NCI-H2029 (cell line): ENCODE measurements at regions not wholly inside any gene's neighbourhood (a gene's known extent, or its start where the extent isn't known, plus 50 kb on each side); places are given as distances from the start of the nearest gene placed in this dataset.
A peak's percentile ranks its signal among the peaks of the same experiment; 100 is the strongest.

Experiments
- DNase-seq: peaks from one replicate; lab custom pipeline; 2025; lab: John Stamatoyannopoulos, UW

GRCh38 chr2:37782155-37782673 is 110.8 kb upstream of the CDC42EP3 start:
- no peak for DNase-seq

DNA sequence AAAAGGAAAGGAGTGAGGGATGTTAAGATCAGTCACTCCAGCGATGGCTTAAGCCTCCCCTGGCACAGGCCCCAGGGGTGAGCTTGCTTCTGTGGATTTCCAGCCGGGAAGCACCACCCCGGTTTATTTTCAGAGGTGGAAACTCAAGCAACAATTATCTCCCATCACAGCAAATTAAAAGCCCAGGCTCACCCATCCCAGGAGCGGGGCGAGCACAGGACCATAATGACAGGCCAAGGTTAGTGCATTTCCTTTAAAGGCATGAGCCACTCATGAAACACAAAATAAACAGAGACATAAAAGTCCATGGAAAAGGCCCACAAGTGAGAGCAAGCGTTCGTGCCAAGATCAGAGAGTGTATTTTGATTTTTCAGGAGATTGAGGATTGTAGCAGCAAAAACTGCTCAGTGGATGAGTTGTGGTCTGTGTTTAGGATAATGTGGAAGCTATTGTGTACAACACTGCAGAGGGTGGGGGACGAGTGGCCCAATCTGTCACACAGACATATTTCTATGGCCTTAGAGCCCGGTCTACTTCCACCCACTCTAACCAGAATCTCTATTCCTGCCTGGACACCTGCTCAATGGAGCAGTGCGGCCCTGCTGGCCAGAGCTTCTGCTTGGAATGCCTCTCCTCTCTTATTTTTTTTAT is 111.4 kb upstream of the CDC42EP3 start:
- peak; percentile 51 for DNase-seq

DNA sequence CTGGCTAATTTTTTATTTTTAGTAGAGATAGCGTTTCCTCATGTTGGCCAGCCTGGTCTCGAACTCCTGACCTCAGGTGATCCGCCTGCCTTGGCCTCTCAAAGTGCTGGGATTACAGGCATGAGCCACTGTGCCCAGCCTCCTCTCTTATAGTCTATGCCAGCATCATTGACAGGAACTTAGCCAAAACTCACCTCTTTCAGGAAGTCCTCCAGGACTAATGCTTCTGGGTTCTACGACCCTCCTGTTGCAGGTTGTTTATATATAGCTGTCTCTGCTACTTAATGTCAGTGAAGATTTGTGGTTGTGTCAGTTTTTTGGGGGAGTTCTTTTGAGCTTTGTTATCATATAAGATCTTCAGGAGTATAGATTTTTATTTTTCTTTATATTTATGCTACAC is 112.1 kb upstream of the CDC42EP3 start:
- DNase-seq: no peak

DNA sequence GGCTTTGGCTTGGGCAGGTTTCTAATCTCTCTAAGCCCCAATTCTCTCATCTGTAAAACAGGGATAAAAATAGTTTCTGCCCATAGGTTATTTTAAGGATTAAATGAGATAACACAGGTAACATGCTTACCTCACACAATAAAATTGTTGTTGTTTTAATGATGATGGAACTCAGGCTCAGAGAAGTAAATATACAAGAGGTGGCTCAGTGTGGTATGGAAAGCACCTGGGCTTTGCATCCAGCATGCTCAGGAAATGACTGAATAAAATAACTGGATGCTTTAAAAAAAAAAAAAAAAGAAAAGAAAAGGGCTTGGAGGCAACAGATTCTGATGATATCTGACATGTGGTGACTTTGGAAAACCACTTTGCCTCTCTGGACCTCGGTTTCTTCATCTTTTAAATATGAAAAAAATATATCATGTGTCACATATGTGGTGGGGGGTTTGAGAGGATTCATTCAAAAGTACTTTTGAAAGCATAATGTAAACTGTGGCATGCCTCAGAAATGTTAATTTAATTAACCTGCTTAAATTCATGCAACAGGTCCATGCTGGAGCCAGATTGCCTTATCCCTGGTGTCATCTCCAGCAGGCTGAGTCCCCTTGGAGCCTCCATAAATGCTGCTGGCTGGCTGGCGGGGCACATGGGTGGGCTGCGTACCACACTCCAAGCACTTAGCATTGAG is 112.8 kb upstream of the CDC42EP3 start:
- DNase-seq: no peak

- no peak for DNase-seq
Measured at GRCh38 chr2:37784759-37785149, 113.3 kb upstream of the CDC42EP3 start.

DNA sequence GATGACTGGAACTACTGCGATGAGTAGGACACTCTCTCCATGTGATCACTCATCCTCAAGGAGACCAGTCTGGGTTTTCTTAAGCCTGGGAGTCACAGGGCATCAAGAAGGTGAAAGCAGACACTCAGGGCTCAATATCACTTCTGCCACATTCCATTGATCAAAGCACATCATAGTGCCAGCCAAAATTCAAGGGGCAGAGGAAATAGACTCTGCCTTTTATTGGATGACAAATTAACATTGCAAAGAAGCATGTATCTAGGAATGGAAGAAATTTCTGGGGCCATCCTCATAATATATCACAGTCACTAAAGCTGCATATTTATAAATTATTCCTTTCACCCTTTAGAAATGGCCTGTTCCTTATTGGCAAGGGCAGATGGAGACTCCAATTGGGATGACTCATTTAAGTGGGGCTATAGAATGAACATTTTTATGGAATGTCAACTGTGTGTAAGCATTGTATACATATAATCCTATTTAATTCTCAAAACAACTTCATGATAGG is 114.8 kb upstream of the CDC42EP3 start:
- peak; percentile 35 for DNase-seq

DNA sequence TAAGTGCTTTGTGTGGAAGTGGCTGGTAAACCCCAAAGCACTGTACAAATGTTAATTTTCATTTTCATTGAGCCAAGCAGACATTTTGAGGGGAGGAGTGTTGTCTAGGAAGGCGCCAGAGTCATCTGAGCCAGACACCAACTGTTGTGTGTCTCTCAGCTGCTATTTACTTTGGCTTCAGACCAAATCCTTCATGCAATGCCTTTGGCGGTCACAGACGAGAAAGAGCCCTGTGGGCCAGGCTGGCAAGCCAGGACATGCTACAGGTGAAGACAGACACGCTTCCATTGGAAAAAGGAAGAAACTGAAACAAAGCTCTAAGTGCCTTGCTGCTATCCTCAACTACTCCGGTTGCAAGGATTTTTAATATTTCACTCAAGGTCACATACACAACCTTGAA is 115.4 kb upstream of the CDC42EP3 start:
- peak; percentile 96 for DNase-seq

DNA sequence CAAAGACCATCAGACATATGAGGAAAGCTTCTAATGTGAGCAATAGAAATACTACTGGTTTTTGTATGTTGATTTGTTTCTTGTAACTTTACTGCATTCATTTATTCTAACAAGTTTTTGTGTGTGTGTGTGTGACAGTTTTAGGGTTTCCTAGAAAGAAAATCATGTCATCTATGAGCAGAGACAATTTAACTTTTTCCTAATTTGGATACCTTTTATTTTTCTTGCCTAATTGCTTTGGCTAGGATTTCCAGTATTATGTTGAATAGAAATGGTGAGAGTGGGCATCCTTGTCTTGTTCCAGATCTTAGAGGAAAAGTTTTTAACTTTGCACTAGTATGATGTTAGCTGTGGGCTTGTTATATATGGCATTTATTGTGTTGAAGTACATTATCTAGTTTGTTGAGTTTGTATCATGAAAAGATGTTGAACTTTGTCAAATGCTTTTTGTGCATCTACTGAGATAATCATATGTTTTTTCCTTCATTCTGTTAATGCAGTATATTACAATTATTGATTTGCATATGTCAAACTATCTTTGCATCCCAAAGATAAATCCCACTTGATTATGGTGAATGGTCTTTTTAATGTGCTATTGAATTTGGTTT is 117.3 kb upstream of the CDC42EP3 start:
- DNase-seq: no peak

- DNase-seq: no peak
Measured at GRCh38 chr2:37790019-37790418, 118.6 kb upstream of the CDC42EP3 start.

DNA sequence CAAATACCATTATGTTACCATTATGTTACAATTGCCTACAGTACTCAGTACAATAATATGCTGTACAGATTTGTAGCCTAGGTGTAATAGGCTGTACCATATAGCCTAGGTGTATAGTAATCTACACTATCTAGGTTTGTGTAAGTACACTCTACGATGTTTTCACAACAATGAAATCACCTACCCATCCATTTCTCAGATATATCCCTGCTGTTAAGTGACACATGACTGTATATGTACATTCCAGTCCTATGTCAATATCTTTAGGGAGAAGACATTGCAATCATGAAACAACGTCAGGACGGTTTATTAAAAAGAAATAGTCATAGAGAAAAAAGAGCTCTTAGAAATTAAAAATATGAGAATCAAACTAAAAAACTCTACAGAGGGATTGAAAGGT is 119.0 kb upstream of the CDC42EP3 start:
- DNase-seq: no peak

DNA sequence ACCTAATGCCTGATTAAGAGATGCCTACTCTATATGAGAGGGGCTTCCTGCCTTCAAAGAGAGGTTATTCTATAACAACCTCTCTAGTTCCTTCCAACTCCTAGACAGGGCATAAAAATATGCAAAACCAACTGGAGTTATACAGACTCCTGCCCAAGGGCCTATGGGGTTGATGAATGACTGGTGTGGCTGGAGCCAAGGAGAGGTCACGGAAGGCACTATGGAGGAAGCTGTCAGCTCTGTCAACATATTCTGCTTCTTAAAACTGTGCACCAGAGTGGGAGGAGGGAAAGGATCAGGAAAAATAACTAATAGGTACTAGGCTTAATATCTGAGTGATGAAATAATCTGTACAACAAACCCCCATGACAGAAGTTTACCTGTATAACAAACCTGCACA is 120.9 kb upstream of the CDC42EP3 start:
- no peak for DNase-seq

- DNase-seq: no peak
Measured at GRCh38 chr2:37793004-37793403, 121.6 kb upstream of the CDC42EP3 start.

DNA sequence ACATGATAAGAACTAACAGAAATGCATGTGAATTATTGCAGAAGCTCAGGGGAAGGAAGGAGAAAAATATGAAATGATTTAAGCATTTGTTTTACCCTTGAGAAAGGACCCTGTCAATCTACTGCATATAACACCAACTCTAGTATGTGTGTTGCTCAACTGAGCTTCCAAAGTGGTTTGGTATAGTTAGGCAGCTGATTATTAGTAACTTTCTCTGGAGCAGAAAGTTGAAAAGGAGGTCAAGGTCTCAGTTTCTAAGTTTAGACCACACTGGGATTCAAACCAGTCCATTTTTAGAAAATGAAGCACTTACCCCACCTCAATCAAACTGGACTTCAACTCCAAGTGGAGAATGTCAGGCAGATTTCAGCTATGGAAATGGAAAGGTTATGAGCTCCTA is 123.3 kb upstream of the CDC42EP3 start:
- no peak for DNase-seq

GRCh38 chr2:37795456-37795855 is 124.0 kb upstream of the CDC42EP3 start:
- no peak for DNase-seq

GRCh38 chr2:37795938-37796337 is 124.5 kb upstream of the CDC42EP3 start:
- DNase-seq: no peak

DNA sequence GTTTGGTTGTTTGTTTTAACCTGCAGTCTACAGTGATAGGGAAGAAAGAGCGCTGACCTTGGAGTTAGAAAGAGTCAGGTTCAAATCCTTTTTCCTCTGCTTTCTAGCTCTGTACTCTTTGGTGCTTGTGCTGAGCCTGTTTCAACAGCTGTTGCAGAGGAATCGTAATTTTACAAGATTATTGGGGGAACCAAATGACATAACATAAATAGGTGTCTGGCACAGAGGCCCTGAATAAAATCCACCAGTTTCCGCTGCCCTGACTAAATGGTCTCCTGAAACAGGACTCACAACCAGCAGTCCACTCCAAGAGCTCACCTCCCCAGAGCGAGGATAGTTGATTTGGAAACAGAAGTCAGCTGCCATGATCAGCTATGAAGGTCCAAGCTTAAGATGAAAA is 125.0 kb upstream of the CDC42EP3 start:
- no peak for DNase-seq

GRCh38 chr2:37797081-37797480 is 125.6 kb upstream of the CDC42EP3 start:
- no peak for DNase-seq

- no peak for DNase-seq
Measured at GRCh38 chr2:37798315-37799005, 126.6 kb upstream of the RMDN2 start.

DNA sequence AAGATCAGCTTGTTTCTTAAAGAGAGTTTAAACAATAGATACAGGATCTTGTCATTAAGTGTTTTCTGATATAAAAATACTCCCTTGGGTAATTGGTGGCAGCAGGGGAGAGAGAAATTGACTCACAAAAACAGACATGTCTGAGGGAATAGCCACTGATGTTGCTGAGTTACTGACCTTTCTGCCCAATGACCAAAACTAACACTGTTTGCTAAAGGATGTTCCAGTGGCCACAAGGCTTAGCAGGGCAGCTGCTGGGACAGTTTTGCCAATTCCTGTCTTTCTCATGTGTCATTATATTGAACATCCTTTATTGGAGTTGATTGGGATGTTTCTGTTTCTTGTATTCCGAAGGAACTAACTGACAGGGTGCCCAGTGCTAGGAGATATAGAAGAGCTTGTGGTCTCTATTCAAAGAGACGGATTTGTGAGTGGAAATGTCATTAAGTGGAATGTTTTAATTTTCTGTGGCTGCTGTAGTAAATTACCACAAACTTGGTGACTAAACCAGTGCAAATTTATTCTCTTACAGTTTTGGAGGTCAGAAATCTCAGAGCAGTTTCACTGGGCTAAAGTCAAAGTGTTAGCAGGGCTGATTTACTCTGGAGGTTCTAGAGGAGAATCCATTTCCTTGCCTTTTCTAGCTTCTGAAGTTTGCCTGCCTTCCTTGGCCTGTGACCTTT is 124.8 kb upstream of the RMDN2 start:
- no peak for DNase-seq

DNA sequence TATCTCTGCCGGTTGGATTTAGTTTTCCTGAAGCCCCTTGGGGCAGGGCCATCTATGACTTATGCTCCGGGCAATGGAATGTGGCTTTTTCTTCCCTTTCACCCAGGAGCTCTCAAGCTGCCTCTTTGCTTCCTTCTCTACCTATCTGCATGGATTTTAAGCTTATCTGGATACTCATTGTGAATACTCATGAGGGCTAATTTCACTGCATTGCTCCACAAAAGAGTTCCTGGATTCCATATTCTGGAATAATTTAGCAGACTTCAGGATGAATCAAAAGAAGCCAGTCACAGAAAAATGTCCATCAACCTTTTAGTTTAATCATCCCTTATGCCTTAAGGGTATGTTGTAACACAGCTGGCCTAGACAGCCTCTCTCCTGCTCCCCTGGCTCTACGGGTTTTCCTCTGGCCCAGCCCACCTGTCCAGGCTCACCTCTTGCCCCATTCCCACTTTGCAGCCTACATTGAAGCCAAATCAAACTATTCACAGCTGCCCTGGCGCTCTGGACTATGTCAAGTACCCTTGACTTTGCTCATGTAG is 122.8 kb upstream of the RMDN2 start:
- DNase-seq: peak; percentile 61

GRCh38 chr2:37802899-37803379 is 122.1 kb upstream of the RMDN2 start:
- no peak for DNase-seq
